Sciatic nerve (tissue), 2 donors: ENCODE measurements at regions not wholly inside any gene's neighbourhood (a gene's known extent, or its start where the extent isn't known, plus 50 kb on each side); places are given as distances from the start of the nearest gene placed in this dataset.
"Not testable (repeated sequence)": the region's sequence is repeated elsewhere in the genome, so short reads cannot be mapped to it uniquely, and the experiment has no call there.

Experiments
- ATAC-seq: fragments of 200-7000 bp; cut with Tn5 transposase; one replicate; pipeline ENCODE4 v1.9.1; 2020; ENCODE audit warnings: mild to moderate bottlenecking, moderate library complexity
- DNase-seq: peaks from one replicate; pipeline ENCODE4 v3.0.0-alpha.2; 2020; ENCODE audit warnings: low spot score
- intact Hi-C: fragments of 100-400 bp; cut with DNase I; formaldehyde crosslinking; loops from one replicate; pipeline ENCODE4 v1.14.2; 2022
- donor health status: DM: no; HTN: no; CAD: no.
- donor health status: DM: no; HTN: no; CAD: no.

DNA sequence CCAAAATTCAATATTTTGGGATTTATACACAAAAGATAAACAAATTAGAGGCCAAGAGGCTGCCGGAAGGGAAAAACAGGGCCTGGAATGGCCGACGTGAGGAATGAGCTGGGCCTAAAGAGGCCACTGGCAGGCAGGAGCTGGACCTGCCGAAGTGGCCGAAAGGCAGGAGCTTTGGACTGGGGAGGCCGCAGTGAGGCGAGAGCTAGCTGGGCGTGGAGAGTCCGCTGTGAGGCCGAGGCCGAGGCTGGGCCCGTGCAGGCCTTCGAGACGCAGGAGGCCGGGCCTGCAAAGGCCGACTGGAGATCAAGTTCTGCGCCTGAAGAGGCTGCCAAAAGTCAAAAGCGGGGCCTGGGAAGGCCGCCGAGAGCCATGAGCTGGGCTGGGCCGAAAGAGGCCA is 316.5 kb downstream of the OR4F29 start:
- DNase-seq, result peak; percentile 6
- intact Hi-C loops, ATAC-seq: not testable (repeated sequence)

DNA sequence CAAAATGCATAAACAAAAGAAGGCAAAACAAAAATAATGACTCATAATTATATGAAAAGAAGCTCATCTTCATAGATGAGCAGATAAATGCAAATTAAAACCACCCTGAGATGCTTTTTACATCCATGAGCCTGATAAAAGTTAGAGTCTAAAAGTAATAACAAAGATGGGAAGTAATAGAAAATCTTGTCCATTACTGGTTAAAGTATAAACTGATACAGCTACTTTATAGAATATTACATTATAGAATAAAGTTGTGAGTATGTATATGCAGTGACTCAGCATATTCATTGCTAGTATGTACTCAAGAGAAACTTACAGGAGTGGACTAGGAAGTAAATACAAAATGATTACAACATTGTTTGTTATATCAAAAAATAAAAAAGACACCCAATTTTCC is 333.0 kb downstream of the OR4F29 start:
- intact Hi-C loops, ATAC-seq, DNase-seq: not testable (repeated sequence)

DNA sequence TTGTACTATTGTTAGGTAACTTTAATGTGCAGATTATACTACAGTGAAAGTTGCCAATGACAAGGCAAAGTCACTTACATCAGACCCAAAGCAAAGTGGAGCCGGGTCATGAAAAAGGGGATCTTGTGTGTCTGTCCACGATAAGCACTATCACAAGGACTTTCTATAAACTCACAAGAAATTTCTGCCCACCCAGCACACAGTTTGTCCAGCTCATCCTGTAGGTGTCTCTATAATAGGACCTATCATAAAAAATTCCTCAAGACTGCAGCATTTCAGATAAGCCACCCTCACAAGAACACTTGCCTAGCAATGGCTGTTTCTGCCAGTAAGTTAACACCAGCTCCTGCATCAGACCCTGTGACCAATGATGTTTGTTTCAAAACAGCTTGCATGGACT is 335.9 kb downstream of the OR4F29 start:
- intact Hi-C loops, DNase-seq, ATAC-seq: not testable (repeated sequence)

GRCh38 chr1:104776-105175 is 346.7 kb downstream of the OR4F29 start:
- DNase-seq, intact Hi-C loops, ATAC-seq: not testable (repeated sequence)

- ATAC-seq, intact Hi-C loops, DNase-seq: not testable (repeated sequence)
Measured at GRCh38 chr1:99481-99880, 352.0 kb downstream of the OR4F29 start.

DNA sequence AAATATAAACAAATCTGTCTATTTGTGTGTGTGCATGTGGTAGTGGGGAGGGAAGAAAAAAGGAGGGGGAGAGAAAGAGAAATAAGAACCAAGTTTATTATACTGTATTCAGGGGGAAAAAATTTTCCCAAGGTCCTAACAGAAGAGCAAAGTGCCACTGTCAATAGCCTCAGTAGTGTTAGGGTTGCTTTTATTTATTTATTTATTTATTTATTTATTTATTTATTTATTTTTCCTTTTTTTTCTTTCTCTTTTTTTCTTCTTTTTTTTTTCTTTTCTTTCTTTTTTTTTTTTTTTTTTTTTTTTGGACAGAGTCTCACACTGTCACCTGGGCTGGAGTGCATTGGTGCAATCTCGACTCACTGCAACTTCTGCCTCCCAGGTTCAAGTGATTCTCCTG is 352.7 kb downstream of the OR4F29 start:
- ATAC-seq, intact Hi-C loops: not testable (repeated sequence)

DNA sequence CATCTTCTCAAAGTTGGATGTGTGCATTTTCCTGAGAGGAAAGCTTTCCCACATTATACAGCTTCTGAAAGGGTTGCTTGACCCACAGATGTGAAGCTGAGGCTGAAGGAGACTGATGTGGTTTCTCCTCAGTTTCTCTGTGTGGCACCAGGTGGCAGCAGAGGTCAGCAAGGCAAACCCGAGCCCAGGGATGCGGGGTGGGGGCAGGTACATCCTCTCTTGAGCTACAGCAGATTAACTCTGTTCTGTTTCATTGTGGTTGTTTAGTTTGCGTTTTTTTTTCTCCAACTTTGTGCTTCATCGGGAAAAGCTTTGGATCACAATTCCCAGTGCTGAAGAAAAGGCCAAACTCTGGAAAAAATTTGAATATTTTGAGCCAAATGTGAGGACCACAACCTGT is 360.2 kb downstream of the OR4F29 start:
- intact Hi-C loops, ATAC-seq, DNase-seq: not testable (repeated sequence)

More for the DNA sequence above, 352.7 kb downstream of the OR4F29 start:
- not testable (repeated sequence) for DNase-seq

DNA sequence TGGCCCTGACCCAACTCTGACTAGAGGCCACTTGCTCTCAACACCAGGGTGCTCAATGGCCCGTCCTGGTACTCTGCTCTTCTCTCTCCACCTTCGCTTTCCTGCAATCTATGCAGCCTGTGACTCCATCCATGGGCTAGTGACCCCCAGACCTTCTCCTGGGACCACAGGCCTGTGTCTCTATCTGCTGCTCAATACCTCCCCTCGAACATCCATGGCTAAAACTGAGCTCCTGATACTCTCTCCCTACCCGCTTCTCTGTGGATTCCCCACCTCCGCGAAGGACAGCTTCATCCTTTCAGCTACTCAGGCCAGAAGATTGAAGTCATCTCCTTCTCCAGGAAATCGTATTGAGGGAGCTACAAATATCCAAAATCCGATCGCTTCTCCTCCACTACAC is 363.4 kb downstream of the OR4F29 start:
- ATAC-seq, DNase-seq, intact Hi-C loops: not testable (repeated sequence)

DNA sequence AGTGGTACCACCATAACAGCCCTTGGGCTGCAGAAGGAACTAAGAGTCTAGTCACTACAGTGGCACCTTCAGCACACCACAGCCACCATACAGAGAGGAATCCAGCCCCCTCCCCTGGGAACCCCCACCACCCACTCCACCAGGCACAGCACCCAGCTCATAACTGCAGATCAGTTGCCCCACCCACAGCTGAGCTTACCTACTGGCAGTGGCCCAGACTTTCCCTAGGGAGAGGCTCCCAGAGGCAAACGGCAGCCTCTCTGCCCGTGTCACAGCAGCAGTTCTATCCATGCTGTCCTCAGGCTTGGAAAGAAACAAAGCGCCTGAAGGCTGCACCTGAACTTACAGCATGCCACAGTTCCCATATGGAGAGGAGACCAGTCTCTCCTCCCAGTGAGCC is 372.3 kb downstream of the OR4F29 start:
- intact Hi-C loops, ATAC-seq, DNase-seq: not testable (repeated sequence)

DNA sequence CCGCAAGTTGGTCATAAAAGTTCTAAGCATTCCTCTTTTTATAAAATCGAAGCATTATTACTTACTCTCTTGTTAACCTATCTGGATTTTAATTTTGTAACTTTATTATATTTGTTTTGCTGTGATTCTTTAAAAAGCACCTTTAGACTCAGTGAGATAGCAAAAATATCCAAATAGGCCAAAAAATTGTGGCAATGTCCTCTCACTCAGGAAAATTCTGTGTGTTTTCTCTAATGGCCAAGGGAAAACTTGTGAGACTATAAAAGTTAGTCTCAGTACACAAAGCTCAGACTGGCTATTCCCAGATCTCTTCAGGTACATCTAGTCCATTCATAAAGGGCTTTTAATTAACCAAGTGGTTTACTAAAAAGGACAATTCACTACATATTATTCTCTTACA is 386.4 kb downstream of the OR4F29 start, which contains the start of gene OR4F5:
OR4F5 (plus strand) TSS at position 301 of the 400 bp plus-strand sequence.
- intact Hi-C loops, ATAC-seq, DNase-seq: not testable (repeated sequence)

- DNase-seq, intact Hi-C loops, ATAC-seq: not testable (repeated sequence)
Measured at GRCh38 chr1:56014-56531, 395.4 kb downstream of the OR4F29 start.

DNA sequence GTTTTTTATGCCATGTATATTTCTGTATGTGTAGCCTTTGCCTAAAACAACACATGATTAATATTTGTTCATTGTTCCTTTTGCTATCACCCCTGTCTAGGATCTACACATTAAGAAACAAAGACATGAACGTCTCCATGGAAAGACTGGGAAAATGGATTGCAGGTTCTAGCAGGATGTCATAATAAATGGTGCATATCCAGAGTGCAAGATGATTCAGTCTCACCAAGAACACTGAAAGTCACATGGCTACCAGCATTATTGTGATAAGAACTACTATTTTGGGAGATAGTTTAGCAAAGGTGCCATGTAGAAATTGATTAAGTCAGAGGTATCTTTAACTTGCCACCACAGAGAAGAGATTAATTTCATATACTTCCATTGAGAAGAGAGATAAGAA is 398.3 kb downstream of the OR4F29 start:
- DNase-seq, ATAC-seq, intact Hi-C loops: not testable (repeated sequence)

- intact Hi-C loops, ATAC-seq, DNase-seq: not testable (repeated sequence)
Measured at GRCh38 chr1:41965-42466, 409.5 kb downstream of the OR4F29 start.

DNA sequence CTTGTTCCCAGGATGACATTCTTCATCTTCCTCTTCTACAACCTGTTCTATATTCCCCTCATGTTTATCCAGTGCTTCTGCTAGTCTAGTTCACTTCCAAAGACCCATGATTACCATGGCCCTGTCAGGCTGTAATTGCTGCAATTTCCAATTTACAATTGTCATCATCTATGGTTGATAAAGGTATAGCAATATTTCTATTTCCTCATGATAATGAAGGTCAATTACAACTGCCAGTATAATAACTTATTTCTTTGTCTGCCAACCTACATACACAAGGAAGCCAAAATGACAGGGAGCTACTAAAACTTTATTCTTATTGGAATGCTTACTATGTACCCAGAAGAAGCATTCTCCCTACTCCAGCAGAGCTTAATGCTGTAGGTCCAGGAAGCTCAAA is 410.3 kb downstream of the OR4F29 start:
- DNase-seq, intact Hi-C loops, ATAC-seq: not testable (repeated sequence)

DNA sequence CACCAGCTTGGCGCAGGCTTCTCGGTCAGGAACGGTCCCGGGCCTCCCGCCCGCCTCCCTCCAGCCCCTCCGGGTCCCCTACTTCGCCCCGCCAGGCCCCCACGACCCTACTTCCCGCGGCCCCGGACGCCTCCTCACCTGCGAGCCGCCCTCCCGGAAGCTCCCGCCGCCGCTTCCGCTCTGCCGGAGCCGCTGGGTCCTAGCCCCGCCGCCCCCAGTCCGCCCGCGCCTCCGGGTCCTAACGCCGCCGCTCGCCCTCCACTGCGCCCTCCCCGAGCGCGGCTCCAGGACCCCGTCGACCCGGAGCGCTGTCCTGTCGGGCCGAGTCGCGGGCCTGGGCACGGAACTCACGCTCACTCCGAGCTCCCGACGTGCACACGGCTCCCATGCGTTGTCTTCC is 422.3 kb downstream of the OR4F29 start:
- ATAC-seq, DNase-seq, intact Hi-C loops: not testable (repeated sequence)

DNA sequence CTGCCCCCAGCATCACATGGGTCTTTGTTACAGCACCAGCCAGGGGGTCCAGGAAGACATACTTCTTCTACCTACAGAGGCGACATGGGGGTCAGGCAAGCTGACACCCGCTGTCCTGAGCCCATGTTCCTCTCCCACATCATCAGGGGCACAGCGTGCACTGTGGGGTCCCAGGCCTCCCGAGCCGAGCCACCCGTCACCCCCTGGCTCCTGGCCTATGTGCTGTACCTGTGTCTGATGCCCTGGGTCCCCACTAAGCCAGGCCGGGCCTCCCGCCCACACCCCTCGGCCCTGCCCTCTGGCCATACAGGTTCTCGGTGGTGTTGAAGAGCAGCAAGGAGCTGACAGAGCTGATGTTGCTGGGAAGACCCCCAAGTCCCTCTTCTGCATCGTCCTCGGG is 434.2 kb downstream of the OR4F29 start:
- DNase-seq, result peak; percentile 57
- intact Hi-C loops, ATAC-seq: not testable (repeated sequence)

- peak; percentile 59 for DNase-seq
- ATAC-seq, intact Hi-C loops: not testable (repeated sequence)
Measured at GRCh38 chr1:16025-16424, 435.5 kb downstream of the OR4F29 start.

- intact Hi-C loops, ATAC-seq: not testable (repeated sequence)
- peak; percentile 58 for DNase-seq
Measured at GRCh38 chr1:9941-10717, 441.3 kb downstream of the OR4F29 start.
